Osteoblast (primary cell): ENCODE measurements at regions not wholly inside any gene's neighbourhood (a gene's known extent, or its start where the extent isn't known, plus 50 kb on each side); places are given as distances from the start of the nearest gene placed in this dataset.

Experiments
- DNase-seq: peaks from one replicate; pipeline ENCODE4 v3.0.0; 2011; ENCODE audit warnings: low spot score, mixed read lengths; ENCODE audit not compliant: insufficient read length; ENCODE audit errors: missing footprints
- H2AFZ ChIP-seq: 2 replicates; pipeline ENCODE4 v1.6.0; 2011; ENCODE audit warnings: mild to moderate bottlenecking, low read length
- H3K27ac ChIP-seq: 2 replicates; pipeline ENCODE4 v1.5.1; 2011; ENCODE audit warnings: mild to moderate bottlenecking, low read depth, low read length, moderate library complexity
- H3K27me3 ChIP-seq: 2 replicates; pipeline ENCODE4 v1.6.0; 2012; ENCODE audit warnings: mild to moderate bottlenecking, control low read depth, inconsistent platforms, low read length, moderate library complexity; ENCODE audit not compliant: insufficient read depth
- H3K36me3 ChIP-seq: 2 replicates; pipeline ENCODE4 v1.5.1; 2011; ENCODE audit warnings: mild to moderate bottlenecking, low read length, control low read depth, moderate library complexity; ENCODE audit not compliant: insufficient read depth
- H3K4me1 ChIP-seq: 2 replicates; pipeline ENCODE4 v1.5.1; 2011; ENCODE audit warnings: mild to moderate bottlenecking, low read length, control low read depth, moderate library complexity; ENCODE audit not compliant: insufficient read depth
- H3K4me2 ChIP-seq: 2 replicates; pipeline ENCODE4 v1.6.0; 2011; ENCODE audit warnings: mild to moderate bottlenecking, low read length; ENCODE audit not compliant: insufficient read depth
- H3K4me3 ChIP-seq: fragments of 200-600 bp; sonication (generic); 3 replicates; pipeline ENCODE4 v1.5.1; 2012; ENCODE audit warnings: mild to moderate bottlenecking, low read length, inconsistent platforms; ENCODE audit not compliant: insufficient read depth
- H3K79me2 ChIP-seq: 2 replicates; pipeline ENCODE4 v1.6.0; 2012; ENCODE audit warnings: mild to moderate bottlenecking, low read length, control low read depth, inconsistent platforms; ENCODE audit not compliant: insufficient read depth
- H3K9me3 ChIP-seq: 2 replicates; pipeline ENCODE4 v1.5.1; 2011; ENCODE audit warnings: low read depth, low read length, control low read depth
- H4K20me1 ChIP-seq: 2 replicates; pipeline ENCODE4 v1.6.0; 2012; ENCODE audit warnings: mild to moderate bottlenecking, low read length, control low read depth; ENCODE audit not compliant: insufficient read depth
- CTCF ChIP-seq: IDR thresholded peaks from 2 replicates; pipeline ENCODE4 v1.5.1; 2011; ENCODE audit warnings: mild to moderate bottlenecking, low read depth, low read length, moderate library complexity; ENCODE audit errors: extremely low read depth

GRCh38 chr5:109273594-109273993, 136.2 kb downstream of the PJA2 start:
- H3K27me3 ChIP-seq: no peaks in the 10 kb centered on the region
- no peaks in the 10 kb centered on the region for H3K79me2 ChIP-seq
- H3K4me3 ChIP-seq: no peak overlapping the region
- H3K27ac ChIP-seq: no peak overlapping the region
- no peaks in the 10 kb centered on the region for H3K9me3 ChIP-seq
- H2AFZ ChIP-seq: no peak overlapping the region
- no peaks in the 10 kb centered on the region for H3K36me3 ChIP-seq
- no peak for DNase-seq
- no peak overlapping the region for H3K4me2 ChIP-seq
- TF ChIP-seq CTCF: no peak
- H3K4me1 ChIP-seq: no peaks in the 10 kb centered on the region
- no peaks in the 10 kb centered on the region for H4K20me1 ChIP-seq

- no peak for TF ChIP-seq CTCF
- H3K36me3 ChIP-seq: no peaks in the 10 kb centered on the region
Measured at GRCh38 chr5:109267283-109267682, 142.5 kb downstream of the PJA2 start.

GRCh38 chr5:109258755-109259154, 151.0 kb downstream of the PJA2 start:
- H3K4me3 ChIP-seq: no peak overlapping the region
- H3K27ac ChIP-seq: no peak overlapping the region
- no peaks in the 10 kb centered on the region for H4K20me1 ChIP-seq
- no peak for DNase-seq
- no peaks in the 10 kb centered on the region for H3K36me3 ChIP-seq
- H3K9me3 ChIP-seq: no peaks in the 10 kb centered on the region
- no peak overlapping the region for H2AFZ ChIP-seq
- no peaks in the 10 kb centered on the region for H3K4me1 ChIP-seq
- H3K79me2 ChIP-seq: no peaks in the 10 kb centered on the region
- no peak for TF ChIP-seq CTCF
- H3K4me2 ChIP-seq: no peak overlapping the region
- no peaks in the 10 kb centered on the region for H3K27me3 ChIP-seq

More at GRCh38 chr5:109267283-109267682, 142.5 kb downstream of the PJA2 start:
- DNase-seq: no peak
- Histone ChIP-seq H3K27me3 (no peaks in the 10 kb centered on the region), H3K9me3 (no peaks in the 10 kb centered on the region), H2AFZ (no peak overlapping the region), H4K20me1 (no peaks in the 10 kb centered on the region), H3K4me3 (no peak overlapping the region), H3K79me2 (no peaks in the 10 kb centered on the region), H3K27ac (no peak overlapping the region), H3K4me1 (no peaks in the 10 kb centered on the region), H3K4me2 (no peak overlapping the region)

GRCh38 chr5:109256486-109256885, 153.3 kb downstream of the PJA2 start:
- Histone ChIP-seq H2AFZ (no peak overlapping the region), H3K36me3 (no peaks in the 10 kb centered on the region), H3K27me3 (no peaks in the 10 kb centered on the region), H3K4me3 (no peak overlapping the region), H3K9me3 (no peaks in the 10 kb centered on the region), H3K27ac (no peak overlapping the region), H3K79me2 (no peaks in the 10 kb centered on the region), H3K4me2 (no peak overlapping the region), H4K20me1 (no peaks in the 10 kb centered on the region), H3K4me1 (no peaks in the 10 kb centered on the region)
- TF ChIP-seq CTCF: no peak
- DNase-seq: no peak
